Lung (tissue), 11 donors: ENCODE measurements at regions not wholly inside any gene's neighbourhood (a gene's known extent, or its start where the extent isn't known, plus 50 kb on each side); places are given as distances from the start of the nearest gene placed in this dataset.

Experiments
- ATAC-seq: fragments of 200-7000 bp; cut with Tn5 transposase; one replicate; pipeline ENCODE4 v1.9.1; 2020; ENCODE audit warnings: moderate number of reproducible peaks; ENCODE audit not compliant: insufficient read depth, low FRiP score
- DNase-seq, 3 donors: peaks; one replicate each; pipeline ENCODE4 v3.0.0-alpha.2; 2013 to 2017
- H3K27ac ChIP-seq, 2 donors: one replicate each; pipeline ENCODE4 v1.5.1; 2013; ENCODE audit warnings: mild to moderate bottlenecking in 2 of 2, moderate library complexity in 2 of 2, control low read depth in 1 of 2, inconsistent platforms in 1 of 2, low read depth in 1 of 2, low read length in 1 of 2
- H3K27me3 ChIP-seq, 3 donors: one replicate each; pipeline ENCODE4 v1.5.1; 2013; ENCODE audit warnings: low read length in 2 of 3; ENCODE audit not compliant: control insufficient read depth in 3 of 3, insufficient read depth in 3 of 3
- H3K36me3 ChIP-seq, 4 donors: one replicate each; pipeline ENCODE4 v1.5.1; 2013; ENCODE audit warnings: low read length in 4 of 4, mild to moderate bottlenecking in 1 of 4, moderate library complexity in 1 of 4; ENCODE audit not compliant: control insufficient read depth in 4 of 4, insufficient read depth in 4 of 4
- H3K4me1 ChIP-seq, 5 donors: one replicate each; pipeline ENCODE4 v1.5.1; 2013; ENCODE audit warnings: low read length in 5 of 5, mild to moderate bottlenecking in 2 of 5, moderate library complexity in 1 of 5; ENCODE audit not compliant: control insufficient read depth in 5 of 5, insufficient read depth in 5 of 5
- H3K4me3 ChIP-seq: one replicate; pipeline ENCODE4 v1.5.1; 2013; ENCODE audit warnings: mild to moderate bottlenecking, control low read depth, moderate library complexity
- H3K9ac ChIP-seq, 2 donors: one replicate each; pipeline ENCODE4 v1.5.1; 2013; ENCODE audit warnings: low read length in 2 of 2, control low read depth in 1 of 2; ENCODE audit not compliant: insufficient read depth in 1 of 2
- H3K9me3 ChIP-seq, 4 donors: one replicate each; pipeline ENCODE4 v1.5.1; 2013; ENCODE audit warnings: low read length in 3 of 4, mild to moderate bottlenecking in 1 of 4, moderate library complexity in 1 of 4; ENCODE audit not compliant: control insufficient read depth in 4 of 4, insufficient read depth in 3 of 4
- WGBS, 2 donors: extraction: QIAGEN DNeasy Blood & Tissue Kit; methylation state at CpG; one replicate each; pipeline ENCODE4 v1.1.7; 2013; 5-methylcytosine and 5-hydroxymethylcytosine counted together
- TF ChIP-seq, protein P1 (sequence below): IDR thresholded peaks from 2 replicates; pipeline ENCODE4 v1.5.1; 2012; ENCODE audit warnings: mild to moderate bottlenecking; ENCODE audit errors: control extremely low read depth, extremely low read depth
- donor health status: control.
- donor health status: control.
- donor health status: Bipolar disorder and iron deficiency.
- donor health status: healthy.
- donor health status: DM: yes; HTN: yes; CAD: no.

DNA sequence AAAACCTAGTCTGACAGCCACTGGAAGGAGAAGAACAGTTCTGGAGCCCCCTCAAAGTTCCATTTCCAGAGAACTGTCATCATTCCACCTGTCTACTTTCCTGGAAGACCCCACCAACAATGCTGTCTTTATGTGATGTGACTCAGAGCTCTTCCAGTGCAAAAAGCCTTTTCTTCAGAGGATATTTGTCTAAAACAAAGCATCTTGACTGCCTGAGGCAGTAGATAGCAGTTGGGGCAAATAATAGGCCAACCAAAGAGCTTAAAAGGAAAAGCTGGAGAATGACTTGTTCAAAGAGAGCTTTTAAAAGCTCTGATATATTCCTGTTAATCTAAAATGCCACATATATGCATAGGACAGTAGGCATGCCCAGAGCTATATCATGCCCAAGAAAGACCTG, 62.6 kb downstream of the MIS18A start:
- peaks cover 0 to 7% (median 0%) of the 10 kb centered on the region in 4 donors for H3K9me3 ChIP-seq
- DNase-seq (no peak), ATAC-seq (no peak)
- no peak overlapping the region for H3K9ac ChIP-seq
- no peaks in the 10 kb centered on the region for H3K27me3 ChIP-seq
- no peak overlapping the region for H3K4me3 ChIP-seq
- TF ChIP-seq, protein P1, sequence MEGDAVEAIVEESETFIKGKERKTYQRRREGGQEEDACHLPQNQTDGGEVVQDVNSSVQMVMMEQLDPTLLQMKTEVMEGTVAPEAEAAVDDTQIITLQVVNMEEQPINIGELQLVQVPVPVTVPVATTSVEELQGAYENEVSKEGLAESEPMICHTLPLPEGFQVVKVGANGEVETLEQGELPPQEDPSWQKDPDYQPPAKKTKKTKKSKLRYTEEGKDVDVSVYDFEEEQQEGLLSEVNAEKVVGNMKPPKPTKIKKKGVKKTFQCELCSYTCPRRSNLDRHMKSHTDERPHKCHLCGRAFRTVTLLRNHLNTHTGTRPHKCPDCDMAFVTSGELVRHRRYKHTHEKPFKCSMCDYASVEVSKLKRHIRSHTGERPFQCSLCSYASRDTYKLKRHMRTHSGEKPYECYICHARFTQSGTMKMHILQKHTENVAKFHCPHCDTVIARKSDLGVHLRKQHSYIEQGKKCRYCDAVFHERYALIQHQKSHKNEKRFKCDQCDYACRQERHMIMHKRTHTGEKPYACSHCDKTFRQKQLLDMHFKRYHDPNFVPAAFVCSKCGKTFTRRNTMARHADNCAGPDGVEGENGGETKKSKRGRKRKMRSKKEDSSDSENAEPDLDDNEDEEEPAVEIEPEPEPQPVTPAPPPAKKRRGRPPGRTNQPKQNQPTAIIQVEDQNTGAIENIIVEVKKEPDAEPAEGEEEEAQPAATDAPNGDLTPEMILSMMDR = no peak
- no peak overlapping the region for H3K27ac ChIP-seq
- H3K36me3 ChIP-seq = no peaks in the 10 kb centered on the region
- no peaks in the 10 kb centered on the region for H3K4me1 ChIP-seq

GRCh38 chr21:32215306-32215685, 63.6 kb downstream of the MIS18A start:
- ATAC-seq (no peak), DNase-seq (no peak)
- TF ChIP-seq, protein P1 = no peak
- 75% methylated on average over 5 of the region's 5 CpGs for WGBS, 2 donors
- H3K9me3 ChIP-seq = peaks cover 0 to 7% (median 0%) of the 10 kb centered on the region in 4 donors
- no peaks in the 10 kb centered on the region for H3K27me3 ChIP-seq
- no peaks in the 10 kb centered on the region for H3K4me1 ChIP-seq
- H3K36me3 ChIP-seq = no peaks in the 10 kb centered on the region
- no peak overlapping the region for H3K27ac ChIP-seq
- no peak overlapping the region for H3K9ac ChIP-seq
- no peak overlapping the region for H3K4me3 ChIP-seq

DNA sequence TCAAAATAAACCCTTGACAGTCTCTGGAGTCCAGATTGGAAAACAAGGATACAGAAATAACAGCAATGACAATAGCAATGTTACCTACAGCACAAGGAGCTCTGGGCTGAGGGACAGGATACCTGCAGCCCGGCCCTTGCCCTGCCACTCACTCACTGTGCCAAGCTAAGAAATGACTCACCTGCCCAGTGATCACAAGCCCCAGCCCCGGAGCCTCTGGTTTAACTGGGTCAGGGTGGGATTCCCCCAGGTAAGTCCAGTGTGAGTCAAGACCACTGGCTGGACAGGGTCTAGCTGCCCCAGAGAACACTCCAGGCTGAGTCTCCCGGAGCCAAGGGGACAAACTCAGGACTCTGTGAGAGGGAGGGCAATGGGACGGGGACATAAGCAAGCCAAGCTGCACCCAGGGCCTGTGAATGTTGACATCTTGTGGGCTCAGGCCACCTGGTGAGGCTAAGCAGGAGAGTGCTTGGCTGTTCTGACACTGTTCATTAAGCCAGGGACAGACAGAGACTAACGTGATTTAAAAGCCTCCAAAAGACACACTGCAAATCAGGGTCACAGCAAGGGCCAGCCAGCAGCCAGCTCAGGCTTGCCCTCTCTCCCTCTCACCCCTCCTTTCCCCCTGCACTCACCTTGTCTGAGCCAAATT, 64.1 kb downstream of the MIS18A start:
- no peak overlapping the region for H3K4me3 ChIP-seq
- 78 to 81% methylated on average over 5 of the region's 5 CpGs for WGBS, 2 donors
- H3K27me3 ChIP-seq = no peaks in the 10 kb centered on the region
- H3K36me3 ChIP-seq = no peaks in the 10 kb centered on the region
- DNase-seq (no peak), ATAC-seq (no peak)
- peaks cover 0 to 7% (median 0%) of the 10 kb centered on the region in 4 donors for H3K9me3 ChIP-seq
- no peaks in the 10 kb centered on the region for H3K4me1 ChIP-seq
- TF ChIP-seq, protein P1 = no peak
- no peak overlapping the region for H3K9ac ChIP-seq
- H3K27ac ChIP-seq = no peak overlapping the region

- TF ChIP-seq, protein P1 = no peak
- ATAC-seq = no peak
- Histone ChIP-seq H3K27me3 (no peaks in the 10 kb centered on the region), H3K4me1 (no peaks in the 10 kb centered on the region), H3K27ac (no peak overlapping the region), H3K9me3 (peaks cover 0 to 7% (median 0%) of the 10 kb centered on the region in 4 donors), H3K4me3 (no peak overlapping the region), H3K36me3 (no peaks in the 10 kb centered on the region), H3K9ac (no peak overlapping the region)
- 79 to 82% methylated on average over 4 of the region's 4 CpGs for WGBS, 2 donors
- DNase-seq = no peak
Measured at GRCh38 chr21:32212116-32212515, 66.7 kb downstream of the MIS18A start.
